GM21717 (cell line): ENCODE measurements at regions not wholly inside any gene's neighbourhood (a gene's known extent, or its start where the extent isn't known, plus 50 kb on each side); places are given as distances from the start of the nearest gene placed in this dataset.
"Not testable (repeated sequence)": the region's sequence is repeated elsewhere in the genome, so short reads cannot be mapped to it uniquely, and the experiment has no call there.

Experiments used
- ATAC-seq: cut with Tn5 transposase; IDR thresholded peaks from one replicate; pipeline ENCODE4 v1.9.1; 2021; ENCODE audit warnings: mild to moderate bottlenecking, moderate library complexity; ENCODE audit not compliant: unreplicated experiment

- no peak for ATAC-seq
Measured at GRCh38 chr21:16457498-16457897, 727.7 kb downstream of the USP25 start.

DNA sequence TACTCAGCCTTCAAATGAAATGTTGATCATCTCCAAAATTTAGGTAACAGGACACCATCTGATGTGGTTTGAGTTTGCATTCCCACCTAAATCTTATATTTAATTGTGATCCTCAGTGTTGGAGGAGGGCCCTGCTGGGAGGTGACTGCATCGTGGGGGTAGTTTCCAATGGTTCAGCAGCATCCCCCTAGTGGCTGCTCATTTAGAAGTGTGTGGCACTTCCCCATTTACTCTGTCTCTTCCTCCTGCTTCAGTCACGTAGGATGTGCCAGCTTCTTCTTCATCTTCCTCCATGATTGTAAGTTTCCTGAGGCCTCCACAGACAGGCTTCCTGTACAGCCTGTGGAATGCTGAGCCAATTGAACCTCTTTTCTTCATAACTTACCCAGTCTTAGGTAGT lies 731.2 kb downstream of the USP25 start:
- no peak for ATAC-seq

DNA sequence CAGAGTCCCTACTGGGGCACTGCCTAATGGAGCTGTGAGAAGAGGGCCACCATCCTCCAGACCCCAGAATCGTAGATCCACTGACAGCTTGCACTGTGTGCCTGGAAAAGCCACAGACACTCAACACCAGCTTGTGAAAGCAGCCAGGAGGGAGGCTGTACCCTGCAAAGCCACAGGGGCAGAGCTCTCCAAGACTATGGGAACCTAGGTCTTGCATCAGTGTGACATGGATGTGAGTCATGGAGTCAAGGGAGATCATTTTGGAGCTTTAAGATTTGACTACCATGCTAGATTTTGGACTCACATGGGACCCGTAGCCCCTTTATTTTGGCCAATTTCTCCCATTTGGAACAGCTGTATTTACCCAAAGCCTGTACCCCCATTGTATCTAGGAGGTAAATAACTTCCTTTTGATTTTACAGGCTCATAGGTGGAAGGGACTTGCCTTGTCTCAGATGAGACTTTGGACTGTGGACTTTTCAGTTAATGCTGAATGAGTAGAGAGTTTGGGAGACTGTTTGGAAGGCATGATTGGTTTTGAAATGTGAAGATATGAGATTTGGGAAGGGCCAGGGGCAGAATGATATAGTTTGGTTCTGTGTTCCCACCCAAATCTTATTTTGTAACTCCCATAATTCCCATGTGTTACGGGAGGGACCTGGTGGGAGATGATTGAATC lies 734.6 kb downstream of the USP25 start:
- not testable (repeated sequence) for ATAC-seq

DNA sequence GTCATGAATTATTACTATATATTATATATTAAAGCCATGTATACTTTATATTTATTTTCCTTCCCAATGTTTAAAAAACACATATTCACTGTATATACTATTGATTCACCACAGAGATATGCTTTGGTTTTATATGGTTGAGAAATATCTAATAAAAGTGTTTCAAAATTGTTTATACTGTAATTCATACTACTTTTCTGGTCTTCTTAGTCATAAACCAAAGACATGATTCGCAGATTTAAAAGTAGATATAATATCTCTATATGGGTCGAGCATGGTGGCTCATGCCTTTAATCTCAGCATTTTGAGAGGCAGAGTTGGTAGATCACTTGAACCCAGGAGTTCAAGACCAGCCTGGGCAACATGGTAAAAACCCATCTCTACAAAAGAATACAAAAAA lies 738.4 kb downstream of the USP25 start:
- ATAC-seq, result no peak

DNA sequence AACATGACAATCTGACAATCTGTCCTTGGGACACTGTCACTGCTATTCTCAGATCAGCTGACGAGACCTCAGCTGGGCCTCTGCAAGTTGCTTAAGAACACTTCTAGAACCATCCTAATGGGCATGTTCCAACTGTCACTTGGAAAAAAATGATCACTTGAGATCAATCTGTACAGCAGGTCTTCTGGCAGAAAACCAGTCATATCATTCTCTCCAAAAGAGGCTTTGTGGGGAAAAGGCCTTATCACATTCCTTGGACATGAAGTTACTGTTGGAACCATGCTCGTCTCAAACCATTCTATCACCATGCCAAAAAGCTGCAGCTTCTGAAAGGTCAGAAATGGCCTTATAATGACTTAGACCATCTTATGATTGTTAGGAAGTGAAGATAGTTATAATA lies 744.2 kb downstream of the USP25 start:
- no peak for ATAC-seq

- no peak for ATAC-seq
Measured at GRCh38 chr21:16476056-16476825, 746.5 kb downstream of the USP25 start.

DNA sequence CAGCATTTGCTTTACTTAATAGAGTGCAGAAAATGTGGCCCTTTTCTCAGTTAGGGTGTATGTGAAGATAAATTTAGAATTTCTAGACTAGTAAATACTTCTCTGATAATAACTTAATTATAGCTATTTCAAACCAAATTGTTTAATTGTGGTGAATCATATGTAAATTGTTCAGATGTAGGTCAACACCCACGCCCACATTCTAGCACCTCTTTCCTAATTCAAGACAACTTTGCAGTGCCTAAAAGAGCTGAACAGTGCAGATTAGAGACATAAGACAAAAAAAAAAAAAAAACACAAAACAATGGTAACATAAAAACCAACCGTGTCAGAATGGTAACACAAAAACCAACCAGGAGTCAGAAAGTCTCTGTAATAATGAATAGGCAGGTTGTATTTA lies 758.3 kb downstream of the USP25 start:
- ATAC-seq, result no peak

DNA sequence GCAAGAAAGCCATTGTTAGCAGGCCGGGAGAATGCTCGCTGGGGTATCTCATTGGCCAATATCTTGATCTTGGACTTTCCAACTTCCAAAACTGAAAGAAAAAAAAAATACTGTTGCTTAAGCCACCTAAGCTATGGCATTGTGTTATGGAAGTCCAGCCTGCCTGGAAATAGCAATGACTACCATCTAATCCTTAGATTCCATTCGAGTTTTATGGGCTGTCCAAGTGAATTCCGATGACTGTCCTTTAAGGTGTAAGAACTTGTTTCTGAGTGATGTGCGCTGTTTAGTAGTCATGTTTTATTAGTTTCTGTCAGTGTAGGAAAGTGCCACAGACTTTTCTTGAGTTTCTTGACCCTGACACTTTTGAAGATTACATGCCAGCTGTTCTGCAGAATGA lies 762.6 kb downstream of the USP25 start:
- ATAC-seq, result no peak

GRCh38 chr21:16492892-16493291 lies 763.1 kb downstream of the USP25 start:
- ATAC-seq, result no peak

DNA sequence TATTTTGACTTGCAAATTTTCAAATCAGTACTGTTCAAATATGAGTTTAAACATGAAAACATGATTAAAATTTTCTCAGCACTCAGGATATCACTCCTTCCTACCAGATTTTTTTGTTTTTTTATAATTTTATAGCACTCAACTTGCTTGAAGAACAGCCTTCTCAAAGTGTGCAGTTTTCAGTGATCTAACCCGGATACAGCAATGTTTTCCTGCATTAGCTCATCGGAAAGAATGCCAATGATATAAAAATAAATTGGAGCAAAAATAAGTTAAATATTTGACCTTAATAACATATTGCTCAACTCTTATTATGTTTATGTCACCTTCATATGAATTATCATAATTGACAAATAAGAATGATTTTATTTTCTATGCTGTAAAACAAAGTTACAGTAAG lies 766.8 kb downstream of the USP25 start:
- ATAC-seq, result no peak

GRCh38 chr21:16500271-16500670 lies 770.5 kb downstream of the USP25 start:
- no peak for ATAC-seq

DNA sequence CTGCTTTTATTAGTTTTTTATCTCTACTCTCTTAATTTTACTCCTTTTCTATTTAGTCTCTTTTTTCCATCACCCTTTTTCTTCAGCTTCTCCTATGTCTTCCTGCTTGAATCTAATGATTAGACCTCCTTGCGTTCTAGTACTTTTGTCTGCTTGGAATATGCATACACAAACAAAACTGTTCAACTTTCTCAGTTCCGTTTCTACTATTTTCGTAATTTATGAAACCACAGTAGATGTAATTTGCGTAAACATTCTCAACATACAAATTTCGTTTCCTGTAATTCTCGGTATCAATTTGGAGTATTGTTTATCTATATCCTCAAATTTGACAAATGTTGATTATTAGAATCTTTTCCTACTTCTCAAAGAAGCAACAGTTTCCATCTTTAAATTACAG lies 772.5 kb downstream of the USP25 start:
- ATAC-seq, result no peak

DNA sequence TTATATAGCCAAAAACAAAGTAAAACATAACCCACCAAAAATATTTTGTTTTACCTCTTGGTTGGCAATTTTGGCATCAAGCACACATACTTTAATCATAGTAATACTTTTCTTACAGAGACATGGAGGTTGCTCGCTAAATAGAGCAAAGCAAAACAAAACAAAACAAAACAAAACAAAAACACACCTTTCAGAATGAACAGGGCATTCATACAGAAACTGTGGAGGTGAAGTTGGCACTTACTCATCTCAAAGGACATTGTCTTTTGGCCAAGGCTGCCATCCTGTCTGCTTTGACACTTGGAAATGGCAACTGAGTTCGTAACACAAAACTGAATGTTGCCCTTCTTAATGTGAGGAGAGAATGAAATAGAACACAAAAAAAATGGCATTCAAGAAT lies 773.1 kb downstream of the USP25 start:
- no peak for ATAC-seq

- ATAC-seq, result no peak
Measured at GRCh38 chr21:16504281-16504680, 774.5 kb downstream of the USP25 start.

GRCh38 chr21:16504766-16505165 lies 775.0 kb downstream of the USP25 start:
- ATAC-seq, result no peak

GRCh38 chr21:16509476-16509875 lies 779.7 kb downstream of the USP25 start:
- ATAC-seq, result no peak

GRCh38 chr21:16514316-16514715 lies 784.5 kb downstream of the USP25 start:
- ATAC-seq, result no peak

DNA sequence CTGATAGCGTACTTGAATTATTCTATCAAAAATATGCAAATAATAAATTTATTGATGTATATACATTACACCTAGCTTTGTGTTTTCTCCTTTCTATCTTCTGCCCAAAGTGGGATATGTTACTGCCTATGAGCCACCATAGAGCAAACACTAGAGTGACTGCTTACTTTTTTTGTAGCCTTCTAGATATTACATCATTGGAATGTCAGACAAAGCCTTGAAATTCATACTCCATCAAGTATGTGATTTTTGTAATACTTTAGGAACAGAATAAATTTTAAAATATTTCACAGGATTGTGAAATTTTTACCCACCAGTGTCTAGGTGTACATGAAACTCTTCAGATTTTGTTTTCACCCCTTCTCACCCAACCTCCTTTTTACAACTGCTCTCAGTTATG lies 787.6 kb downstream of the USP25 start:
- no peak for ATAC-seq

- ATAC-seq, result no peak
Measured at GRCh38 chr21:16519036-16519435, 789.3 kb downstream of the USP25 start.

- ATAC-seq, result no peak
Measured at GRCh38 chr21:16519644-16520043, 789.9 kb downstream of the USP25 start.

DNA sequence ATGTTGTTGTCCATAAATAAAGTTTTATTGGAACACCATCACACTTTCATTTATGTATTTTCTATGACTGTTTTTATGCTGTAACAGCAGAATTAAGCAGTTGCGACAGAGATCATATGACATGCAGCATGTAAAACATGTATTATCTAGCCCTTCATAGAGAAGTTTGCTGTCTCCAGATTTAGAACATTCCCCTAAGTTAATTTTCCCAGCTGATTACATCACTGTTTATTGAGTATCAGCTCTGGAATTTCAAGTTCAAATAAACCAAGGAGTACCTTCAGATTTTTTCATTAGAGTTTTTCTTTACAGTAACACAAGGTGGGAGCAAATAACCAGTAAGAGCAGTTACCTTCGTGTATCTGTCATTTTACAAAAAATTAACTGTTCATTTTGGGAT lies 792.8 kb downstream of the USP25 start:
- no peak for ATAC-seq

DNA sequence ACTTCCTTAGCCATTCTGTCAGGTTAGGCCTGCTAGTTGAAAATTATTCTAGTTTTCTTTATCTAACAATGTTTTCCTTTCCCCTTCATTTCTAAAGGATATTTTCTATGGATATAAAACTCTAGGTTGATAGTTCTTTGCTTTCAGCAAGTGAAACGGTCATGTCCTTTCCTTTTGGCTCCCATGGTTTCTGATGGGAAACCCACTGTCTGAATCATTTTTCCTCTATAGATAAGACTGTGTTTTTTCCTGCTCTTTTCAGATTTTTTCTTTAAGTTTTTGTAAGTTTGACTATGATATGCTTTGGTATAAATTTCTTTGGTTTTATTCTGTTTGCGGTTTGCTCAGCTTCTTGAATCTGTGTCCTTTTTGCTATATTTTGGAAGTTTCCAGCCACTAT lies 800.9 kb downstream of the USP25 start:
- ATAC-seq, result no peak

DNA sequence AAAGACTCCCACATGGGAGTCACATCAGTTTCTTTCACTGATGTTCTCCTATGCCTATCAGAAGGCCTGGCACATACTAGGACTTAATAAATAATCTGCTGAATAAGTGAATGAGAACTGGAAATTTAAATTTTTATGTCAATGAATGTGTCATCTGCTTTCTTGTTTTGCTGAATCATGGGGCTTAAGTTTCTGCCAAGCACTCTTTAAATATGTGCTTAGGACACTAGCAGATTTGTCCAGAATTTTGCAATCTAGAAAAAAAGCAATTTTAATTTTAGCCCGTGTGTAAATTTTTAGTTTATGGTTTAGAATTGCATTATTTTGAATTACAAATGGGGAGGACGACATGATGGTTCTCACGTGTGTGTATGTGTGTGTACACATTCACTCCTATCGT lies 803.1 kb downstream of the USP25 start:
- no peak for ATAC-seq
